OCI-LY3 (cell line): ENCODE measurements at regions not wholly inside any gene's neighbourhood (a gene's known extent, or its start where the extent isn't known, plus 50 kb on each side); places are given as distances from the start of the nearest gene placed in this dataset.

Experiments
- EZH2phosphoT487 ChIP-seq: fragments of 200-600 bp; shearing (Covaris generic); IDR thresholded peaks from 2 replicates; pipeline ENCODE4 v1.6.1; 2018; ENCODE audit warnings: antibody characterized with exemption, mixed run types, low read depth
- TF ChIP-seq, protein P1 (sequence below): fragments of 200-600, 300-600 bp; sonication (generic); IDR thresholded peaks from 2 replicates; pipeline ENCODE4 v1.5.1; 2014; ENCODE audit warnings: antibody characterized with exemption, low read length, low read depth

DNA sequence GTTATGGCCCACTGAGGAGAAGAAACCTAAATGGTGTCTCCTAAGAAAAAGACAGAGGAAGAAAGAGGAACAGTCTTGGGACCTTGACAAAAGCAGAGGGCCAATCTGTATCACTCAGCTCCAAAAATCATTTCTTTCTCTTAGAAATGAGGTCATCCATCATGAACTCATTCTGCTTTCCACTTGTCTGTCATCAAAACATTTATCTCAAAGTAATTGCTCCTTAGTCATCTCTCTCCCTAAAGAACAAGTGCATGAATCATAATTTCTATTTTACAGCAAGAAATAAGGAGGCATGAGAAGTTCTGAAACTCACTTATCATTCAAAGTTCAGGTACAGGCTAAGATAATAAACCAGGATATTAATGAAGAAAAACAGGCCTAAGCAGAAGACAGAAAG lies 375.6 kb downstream of the KCNA4 start:
- TF ChIP-seq, protein P1, sequence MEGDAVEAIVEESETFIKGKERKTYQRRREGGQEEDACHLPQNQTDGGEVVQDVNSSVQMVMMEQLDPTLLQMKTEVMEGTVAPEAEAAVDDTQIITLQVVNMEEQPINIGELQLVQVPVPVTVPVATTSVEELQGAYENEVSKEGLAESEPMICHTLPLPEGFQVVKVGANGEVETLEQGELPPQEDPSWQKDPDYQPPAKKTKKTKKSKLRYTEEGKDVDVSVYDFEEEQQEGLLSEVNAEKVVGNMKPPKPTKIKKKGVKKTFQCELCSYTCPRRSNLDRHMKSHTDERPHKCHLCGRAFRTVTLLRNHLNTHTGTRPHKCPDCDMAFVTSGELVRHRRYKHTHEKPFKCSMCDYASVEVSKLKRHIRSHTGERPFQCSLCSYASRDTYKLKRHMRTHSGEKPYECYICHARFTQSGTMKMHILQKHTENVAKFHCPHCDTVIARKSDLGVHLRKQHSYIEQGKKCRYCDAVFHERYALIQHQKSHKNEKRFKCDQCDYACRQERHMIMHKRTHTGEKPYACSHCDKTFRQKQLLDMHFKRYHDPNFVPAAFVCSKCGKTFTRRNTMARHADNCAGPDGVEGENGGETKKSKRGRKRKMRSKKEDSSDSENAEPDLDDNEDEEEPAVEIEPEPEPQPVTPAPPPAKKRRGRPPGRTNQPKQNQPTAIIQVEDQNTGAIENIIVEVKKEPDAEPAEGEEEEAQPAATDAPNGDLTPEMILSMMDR, result no peak
- no peak for TF ChIP-seq EZH2phosphoT487
